GM18907 (cell line): ENCODE measurements at regions not wholly inside any gene's neighbourhood (a gene's known extent, or its start where the extent isn't known, plus 50 kb on each side); places are given as distances from the start of the nearest gene placed in this dataset.

ENCODE experiments used
- ATAC-seq: cut with Tn5 transposase; IDR thresholded peaks from one replicate; pipeline ENCODE4 v1.9.1; 2021; ENCODE audit warnings: mild to moderate bottlenecking, moderate library complexity; ENCODE audit not compliant: unreplicated experiment

DNA sequence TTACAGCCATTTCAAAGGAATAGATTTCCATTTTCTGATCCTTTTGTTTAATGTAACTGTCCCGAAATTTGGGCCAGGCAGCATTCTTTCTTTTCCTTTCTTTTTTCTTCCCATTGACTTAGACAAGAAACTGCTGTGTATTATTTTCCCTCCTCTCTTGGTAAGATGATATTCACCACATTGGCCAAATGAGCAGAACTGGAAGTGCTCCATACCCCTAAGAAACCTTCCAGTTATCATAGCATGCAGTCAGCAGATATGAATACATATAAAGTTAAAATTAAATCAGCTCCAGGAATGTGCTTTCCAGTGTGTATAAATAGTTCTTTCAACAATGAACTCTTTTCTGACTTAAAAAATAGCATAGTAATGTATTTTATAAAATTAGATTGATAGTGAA, 168.5 kb upstream of the GAS1 start:
- ATAC-seq: no peak

DNA sequence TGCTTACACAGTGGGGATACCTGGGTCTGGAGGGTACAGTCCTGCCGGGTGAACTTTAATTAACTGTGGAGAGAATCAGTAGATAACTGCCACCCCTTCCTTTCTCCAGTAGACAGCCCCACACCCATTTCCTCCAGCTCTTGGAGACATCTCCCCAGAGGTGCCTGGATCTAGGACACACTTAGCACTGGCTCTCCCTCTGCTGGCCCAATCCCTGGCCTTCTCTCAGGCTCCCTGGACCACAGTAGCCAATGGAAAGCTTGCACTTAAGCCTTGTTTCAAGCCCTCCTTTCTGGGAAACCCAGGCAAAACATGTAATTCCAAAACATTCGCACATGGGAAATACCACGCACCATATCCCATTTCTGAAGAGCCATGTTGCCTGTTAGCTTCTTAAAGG, 169.2 kb upstream of the GAS1 start:
- no peak for ATAC-seq

DNA sequence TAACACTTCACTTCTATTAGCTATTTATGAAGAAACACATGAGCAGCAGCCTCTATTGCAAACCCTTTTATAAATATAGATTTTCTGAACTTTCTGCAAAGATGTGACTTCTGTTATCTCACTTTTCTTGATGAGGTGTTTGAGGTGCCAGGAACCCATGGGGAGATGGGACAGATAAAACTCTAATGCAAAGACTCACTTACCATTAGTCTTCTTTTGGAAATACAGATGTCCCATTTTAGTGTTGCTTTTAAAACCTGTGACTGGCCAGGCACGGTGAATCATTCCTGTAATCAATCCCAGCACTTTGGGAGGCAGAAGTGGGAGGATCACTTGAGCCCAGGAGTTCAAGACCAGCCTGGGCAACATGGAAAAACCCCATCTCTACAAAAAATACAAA, 171.3 kb upstream of the GAS1 start:
- ATAC-seq: no peak

DNA sequence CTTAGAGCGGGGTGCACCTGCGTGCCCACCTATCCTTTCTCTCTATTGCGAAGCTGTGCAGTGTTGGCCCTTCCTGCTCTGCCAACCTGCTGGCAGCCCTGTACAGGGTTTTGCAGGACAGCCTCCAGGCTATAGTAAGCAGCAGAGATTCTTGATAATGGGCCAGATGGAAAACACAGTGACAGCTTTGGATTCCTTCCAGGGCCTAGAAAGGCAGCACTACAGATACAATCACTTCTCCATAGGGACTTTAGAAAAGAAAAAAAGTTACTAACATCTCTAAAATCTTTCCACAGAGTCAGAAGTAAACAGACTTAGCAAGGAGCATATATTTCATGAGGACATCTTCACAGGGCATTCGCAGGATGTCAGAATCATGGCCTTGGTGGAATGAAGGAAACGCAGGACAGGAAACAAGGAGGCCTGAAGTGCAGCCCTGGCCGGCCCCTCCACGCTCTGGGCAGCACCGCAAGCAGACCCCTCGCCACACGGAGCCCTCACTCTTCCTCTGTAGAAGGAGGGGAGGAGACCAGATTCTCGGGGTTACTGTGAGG, 172.1 kb upstream of the GAS1 start:
- no peak for ATAC-seq

DNA sequence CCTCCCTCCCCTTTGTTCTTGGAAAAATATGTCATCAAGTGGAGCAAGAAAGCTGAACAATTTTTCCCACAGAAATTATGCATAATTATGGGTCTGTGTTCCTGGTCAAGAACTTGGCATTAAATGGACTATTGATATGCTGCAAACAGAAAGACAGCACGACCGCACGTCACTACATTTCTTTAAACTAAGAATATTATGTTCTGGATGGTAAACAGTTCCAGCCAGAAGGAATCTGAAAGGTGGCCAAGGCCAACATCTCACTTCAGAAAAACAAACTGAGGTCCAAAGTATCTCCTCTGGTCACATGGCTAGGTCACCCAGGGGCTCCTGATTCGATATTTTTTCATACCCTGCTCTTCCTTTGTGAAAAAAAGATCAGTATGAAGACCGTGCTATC, 173.3 kb upstream of the GAS1 start:
- no peak for ATAC-seq

DNA sequence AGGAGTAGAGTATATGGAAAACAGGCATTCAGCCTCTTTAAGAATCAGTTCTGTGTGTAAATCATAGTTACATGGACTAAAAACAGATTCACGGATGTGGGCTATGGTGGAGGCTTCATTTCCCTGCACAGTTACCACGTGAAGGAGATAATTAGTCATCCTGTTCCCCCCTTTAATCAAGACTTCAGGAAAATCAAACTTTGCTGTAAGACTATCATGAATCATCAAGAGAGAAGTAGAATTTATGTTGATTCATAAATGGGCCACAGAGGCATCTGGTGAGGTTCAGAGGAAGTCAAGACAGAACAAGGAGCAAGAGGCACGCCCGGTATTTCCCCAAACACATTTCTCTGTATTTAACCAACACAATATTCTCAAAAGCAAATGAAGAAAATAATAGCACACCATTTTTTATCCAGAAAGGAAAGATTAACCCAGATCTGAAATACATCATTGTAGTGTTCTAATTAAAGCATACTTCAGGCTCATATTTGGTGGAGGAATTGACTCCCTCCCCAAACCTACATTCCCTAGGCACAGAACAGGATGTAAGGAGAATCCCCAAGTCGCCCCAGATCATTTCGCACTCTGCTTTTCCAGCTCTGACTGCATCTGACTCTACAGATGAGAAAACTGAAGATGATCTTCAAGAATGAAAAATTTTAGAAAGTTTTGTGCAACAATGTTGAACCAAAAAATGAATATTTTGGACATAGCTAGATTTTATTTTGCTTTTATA, 175.8 kb upstream of the GAS1 start:
- ATAC-seq: no peak

DNA sequence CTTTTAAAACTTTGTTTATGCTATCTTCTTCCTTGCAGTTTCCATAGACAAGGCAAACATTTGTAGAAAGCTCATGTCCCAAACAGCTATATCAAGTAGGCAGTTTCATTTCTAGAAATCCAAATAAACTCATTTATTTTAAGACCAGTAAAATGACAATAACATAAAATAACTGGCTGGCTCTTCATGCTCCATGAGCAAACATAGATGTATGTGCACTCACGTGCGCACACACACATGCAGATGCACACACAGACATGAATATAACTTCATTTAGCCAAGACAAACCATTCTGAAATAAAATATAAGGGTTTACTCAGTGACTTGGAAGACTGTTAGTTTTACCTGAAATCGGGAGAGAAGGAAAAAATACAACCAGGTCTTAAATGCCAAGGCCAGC, 176.5 kb upstream of the GAS1 start:
- ATAC-seq: no peak

DNA sequence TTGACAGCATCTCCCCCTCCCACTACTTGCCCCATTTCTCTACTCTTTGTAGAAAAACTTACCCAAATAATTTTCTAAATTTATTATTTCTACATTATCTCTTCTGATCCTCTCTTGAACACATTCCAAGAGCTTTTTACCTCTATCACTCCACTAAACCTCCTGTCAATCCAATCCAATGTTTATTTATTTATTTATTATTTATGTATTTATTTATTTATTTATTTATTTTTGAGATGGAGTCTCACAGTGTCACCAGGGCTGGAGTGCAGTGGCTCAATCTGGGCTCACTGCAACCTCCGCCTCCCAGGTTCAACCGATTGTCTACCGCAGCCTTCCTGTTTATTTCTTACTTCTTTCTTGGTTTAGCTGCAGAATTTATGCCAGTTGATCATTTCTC, 178.5 kb upstream of the GAS1 start:
- no peak for ATAC-seq

DNA sequence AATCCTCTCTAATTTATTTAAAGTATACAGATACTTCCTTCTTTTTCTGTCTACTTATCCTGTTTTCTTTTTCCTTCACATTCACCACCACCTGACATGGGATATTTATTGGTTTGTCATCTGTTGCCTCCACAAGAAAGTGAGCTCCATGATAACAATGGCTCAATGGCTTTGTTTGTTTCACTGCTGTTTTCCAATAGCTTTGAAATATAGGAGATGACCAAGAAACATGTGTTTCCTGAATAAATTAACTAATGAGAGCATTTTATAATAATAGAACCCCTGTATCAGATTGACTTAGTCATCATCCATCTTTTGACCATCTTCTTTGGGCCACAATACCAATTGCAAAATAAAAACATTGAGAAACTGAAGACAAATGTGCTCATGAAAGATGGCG, 180.2 kb upstream of the GAS1 start:
- ATAC-seq: no peak

DNA sequence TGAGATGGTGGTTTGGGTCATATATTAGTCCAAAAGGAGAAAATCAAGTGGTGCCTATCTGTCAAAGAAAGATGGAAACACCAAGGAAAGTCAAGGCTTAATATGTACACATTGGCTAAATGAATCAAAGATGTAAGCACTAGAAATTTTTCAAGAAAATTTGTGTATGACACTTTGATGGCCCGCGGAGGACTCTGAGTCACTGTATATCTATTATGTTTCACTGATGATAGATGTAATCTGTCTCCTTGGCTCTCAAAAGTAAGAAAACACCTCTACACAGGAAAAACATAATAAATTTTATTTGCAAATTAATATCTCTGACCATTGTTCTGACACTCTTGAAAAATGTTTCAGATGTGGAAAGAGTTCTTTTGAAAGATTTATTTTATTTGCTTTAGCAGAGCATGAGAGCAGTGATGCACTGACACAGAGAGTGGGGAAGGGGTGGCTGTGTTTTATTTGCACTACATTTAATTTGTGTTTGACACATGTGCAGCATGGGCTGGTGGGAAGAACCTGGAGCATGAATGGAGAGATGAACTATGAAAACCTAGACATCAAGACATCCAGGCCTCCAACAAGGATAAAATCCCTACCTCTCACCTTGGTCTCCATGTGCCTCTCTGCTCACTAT, 180.8 kb upstream of the GAS1 start:
- ATAC-seq: no peak

DNA sequence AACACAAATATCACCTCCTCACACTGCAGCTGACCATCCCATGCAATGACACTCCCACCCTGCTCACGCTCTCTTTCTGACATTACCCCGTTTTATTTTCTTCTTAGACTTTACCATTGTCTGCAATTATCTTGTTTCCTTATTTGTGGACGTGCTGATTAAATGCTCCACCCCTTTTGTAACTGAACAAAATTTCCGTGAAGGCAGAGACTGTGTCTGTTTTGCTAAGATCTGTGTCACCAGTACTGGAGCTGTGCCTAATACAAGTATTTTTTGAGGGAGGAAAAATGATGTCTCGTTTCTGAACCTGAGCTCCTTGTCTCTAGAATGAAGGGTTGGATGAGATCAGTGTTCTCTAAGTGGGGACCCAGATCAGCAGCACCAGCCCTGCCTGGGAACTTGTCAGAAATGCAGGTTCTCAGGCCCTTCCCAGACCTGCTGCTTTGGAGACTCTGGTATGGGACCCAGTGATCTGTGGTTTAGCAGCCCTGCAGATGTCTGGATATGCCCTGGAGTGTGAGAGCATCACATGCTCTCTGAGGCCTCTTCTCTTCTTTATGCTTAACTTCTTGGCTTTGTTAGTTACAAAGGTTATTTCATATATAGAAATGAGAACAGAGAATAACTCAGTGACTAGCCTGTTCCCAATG, 181.7 kb upstream of the GAS1 start:
- ATAC-seq: no peak

DNA sequence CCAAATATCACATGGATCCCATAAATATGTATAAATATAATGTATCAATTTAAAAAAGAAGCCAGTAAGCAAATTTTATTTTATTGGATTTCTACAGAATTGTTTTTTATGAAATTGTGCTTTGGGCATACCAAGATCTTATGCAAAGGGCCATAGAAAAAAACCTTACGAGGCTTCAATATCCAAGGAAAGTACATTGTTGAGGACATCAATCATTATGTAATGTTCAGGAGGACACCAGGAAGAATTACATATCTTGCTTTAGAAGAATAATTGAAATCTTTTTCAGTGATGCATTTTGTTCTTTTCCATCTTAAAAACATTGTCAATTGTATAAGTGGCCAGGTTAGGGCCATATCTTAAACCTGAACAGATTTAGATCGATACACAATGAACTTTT, 187.8 kb upstream of the GAS1 start:
- ATAC-seq: no peak

DNA sequence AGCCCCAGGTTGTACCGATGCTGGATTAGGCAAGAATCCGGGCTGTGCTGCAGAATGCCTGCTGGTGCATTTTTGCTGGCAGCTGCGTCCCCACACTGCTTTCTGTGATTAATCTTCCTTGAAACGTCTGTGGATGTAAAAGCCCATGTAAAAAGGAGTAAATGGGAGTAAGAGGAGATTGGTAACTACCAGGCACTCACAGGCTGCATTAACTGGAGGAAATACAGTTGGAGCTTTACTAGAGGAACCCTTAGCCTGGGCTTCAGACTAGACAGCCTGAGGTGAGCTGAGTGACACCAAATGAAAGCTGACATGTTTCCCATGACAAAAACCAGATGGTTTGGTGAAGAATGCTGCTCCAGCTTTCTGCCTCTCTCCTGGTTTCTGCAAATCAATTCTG, 190.4 kb upstream of the GAS1 start:
- no peak for ATAC-seq

DNA sequence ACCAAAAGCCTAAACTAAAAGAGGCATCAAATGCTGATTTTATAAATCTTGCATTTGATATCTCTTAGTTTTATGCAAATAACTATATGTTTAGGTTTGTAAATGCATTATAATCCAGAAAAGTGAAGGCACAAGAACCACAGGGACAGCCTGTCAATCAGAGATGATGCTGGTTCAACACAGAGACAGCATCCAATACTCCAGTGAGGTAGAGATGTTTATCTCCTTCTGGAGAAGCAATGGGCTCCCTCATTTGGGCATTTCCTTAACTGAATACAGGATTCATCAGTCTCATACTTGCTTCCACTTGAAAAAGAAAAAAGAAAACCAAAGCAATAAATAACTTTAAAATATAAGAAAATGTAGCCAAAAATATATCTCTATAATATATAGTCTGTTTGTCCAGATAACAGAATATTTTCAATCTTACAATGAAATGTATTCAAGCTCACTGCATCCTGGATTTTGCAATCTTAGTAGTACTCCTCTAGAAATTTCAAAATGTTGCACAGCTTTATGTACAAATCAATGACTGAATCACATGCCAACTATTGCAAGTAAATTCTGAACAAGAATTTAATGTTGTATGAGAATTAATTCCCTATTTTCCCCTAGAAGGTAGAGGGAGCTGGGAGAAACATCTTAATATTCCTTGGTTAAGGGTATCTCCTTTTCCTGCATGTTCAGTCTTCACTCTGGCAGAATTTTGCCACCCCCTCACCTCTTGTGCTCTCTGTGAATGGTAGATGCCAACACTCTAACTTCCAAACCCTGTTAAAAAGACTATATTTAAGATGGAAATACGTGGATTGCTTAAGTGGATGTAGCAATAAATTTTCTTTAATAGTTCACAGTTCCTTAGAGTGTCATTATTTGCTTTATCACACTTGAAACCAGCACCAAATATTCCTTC, 191.1 kb upstream of the GAS1 start:
- no peak for ATAC-seq

DNA sequence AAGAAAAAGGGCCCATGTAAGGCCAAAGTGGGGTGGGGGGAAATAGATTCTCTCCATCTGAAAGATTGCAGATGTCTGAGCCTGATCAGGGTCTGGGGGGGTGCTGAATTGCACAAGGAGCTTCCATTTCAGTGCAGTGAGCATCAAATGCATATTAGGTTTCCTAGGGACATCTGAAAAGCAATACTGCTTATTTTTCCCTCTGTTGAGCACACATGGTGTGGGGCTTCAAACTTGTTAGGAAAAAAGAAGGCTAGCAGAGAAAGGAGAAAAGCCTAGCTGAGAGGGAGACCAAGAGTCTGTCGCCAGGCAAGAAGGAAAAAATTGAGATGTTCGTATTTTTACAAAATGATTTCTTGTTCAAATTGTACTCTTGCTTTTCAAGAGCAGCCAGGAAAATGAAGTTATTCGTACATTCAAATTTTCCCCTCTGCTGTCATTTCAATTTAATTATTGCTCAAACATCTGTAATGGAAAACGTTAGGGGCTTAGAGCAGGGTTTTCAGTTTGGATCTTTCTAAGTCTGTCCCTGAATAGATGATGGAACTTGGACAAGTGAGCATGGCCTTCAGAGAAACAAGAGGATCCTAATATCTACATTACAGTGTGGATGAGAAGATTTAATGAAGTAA, 191.9 kb upstream of the GAS1 start:
- ATAC-seq: no peak

DNA sequence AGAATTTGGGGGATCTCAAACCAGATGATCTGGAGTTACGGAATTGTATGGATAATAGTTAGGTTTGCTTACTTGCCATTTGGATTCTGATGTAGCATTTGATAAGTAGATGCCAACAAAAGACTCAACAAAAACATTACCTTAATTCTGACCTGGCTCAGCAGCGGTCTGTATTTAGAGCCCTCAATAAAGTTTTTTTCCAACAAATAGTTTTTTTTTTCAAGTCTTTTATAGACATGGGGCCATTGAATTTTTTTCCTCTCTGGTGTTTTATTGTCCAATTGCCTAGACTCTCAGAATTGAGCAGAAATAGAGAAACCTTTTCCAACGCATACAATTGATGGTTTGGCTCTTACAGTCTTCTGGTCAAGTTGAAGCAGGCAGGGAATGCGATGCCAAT, 192.8 kb upstream of the GAS1 start:
- no peak for ATAC-seq

DNA sequence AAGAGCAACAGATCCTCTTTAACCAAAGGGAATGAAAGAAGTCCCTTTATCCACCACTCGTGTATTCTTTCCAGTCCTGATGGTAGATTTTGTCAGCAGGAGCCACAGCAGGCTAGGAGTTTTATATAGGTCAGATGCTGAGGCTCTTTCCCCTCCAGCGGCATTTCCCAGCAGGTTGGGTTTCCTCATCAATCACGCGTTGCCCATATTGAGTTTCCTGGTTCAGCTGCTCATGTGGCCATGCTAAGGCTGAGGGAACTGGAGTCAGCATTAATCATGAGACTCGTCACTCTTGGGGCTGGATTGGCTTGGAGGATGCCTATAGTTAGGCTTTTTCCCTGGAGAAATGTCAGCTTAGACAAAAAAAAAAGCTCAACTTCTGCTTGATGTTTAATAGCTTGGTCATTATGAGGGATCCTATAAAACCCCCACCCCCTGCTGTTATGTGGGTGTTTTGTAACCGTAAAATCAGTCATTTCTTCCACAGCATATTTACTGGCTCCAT, 193.4 kb upstream of the GAS1 start:
- no peak for ATAC-seq

DNA sequence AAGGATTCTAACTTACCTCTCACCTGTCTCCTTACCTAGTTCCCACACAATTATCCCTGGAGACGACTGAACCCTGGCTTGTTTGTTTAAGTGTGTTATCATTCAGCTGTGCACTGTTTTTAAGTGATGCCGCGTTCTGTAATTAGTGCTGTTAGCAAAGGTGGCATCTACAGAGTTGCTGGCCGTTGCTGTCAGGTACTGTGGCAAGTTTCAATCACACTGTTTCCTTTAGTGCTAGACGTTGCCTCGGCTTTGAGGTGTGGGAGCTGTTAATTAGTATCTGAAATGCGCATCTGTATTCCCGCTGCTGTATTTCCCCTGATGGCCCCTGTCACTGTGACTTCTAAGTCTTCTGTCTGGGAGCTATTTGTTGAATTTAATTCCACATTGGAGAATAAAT, 193.8 kb upstream of the GAS1 start:
- ATAC-seq: no peak

DNA sequence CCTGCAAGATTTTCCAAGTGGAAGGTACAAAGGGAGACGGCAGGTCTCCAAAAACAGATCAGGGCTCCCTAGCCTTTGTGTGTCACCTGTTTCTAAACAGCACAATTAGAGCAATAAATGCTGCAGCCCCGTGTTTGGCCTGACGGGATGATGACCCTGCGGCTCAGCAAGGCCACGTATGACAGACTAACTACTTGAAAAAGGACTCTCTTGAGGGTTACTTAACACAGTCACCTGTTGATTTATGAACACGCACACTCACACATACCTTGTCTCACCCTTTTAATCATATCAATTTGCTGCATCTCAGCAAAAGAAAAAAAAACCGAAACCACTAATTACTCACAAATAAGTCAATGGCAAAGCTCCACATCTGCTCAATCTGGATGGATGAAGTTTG, 199.6 kb upstream of the GAS1 start:
- no peak for ATAC-seq

DNA sequence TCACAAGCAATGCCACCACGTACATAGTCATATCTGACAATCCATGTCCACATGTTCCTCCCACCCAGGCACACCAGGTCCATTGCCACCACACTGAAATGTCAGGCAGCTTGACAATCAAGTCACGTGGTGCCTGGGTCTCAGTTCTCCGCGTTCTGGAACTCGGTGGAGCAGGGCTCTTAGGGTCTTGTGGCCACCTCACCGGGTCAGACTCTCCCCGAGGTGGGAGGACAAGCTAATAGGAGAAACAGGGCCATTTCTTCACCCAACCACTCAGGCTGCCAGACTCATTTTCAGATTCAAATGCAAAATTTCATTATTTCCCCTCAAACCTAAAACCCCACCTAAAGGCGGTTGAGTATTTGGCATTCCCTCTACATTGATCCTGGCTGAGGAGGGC, 200.5 kb upstream of the GAS1 start:
- ATAC-seq: no peak
